AG09309 (cell line): ENCODE measurements at regions not wholly inside any gene's neighbourhood (a gene's known extent, or its start where the extent isn't known, plus 50 kb on each side); places are given as distances from the start of the nearest gene placed in this dataset.
"Not testable (repeated sequence)": the region's sequence is repeated elsewhere in the genome, so short reads cannot be mapped to it uniquely, and the experiment has no call there.

ENCODE experiments used
- DNase-seq: peaks from one replicate; pipeline ENCODE4 v3.0.0-alpha.2; 2010; ENCODE audit warnings: low read depth
- H3K4me3 ChIP-seq: 2 replicates; pipeline ENCODE4 v1.5.1; 2011; ENCODE audit warnings: mild to moderate bottlenecking, low read depth, low read length, moderate library complexity; ENCODE audit not compliant: control insufficient read depth
- TF ChIP-seq, protein P1 (sequence below): IDR thresholded peaks from 2 replicates; pipeline ENCODE4 v1.5.1; 2011; ENCODE audit warnings: mild to moderate bottlenecking, low read depth, low read length, inconsistent platforms; ENCODE audit not compliant: insufficient read depth, control insufficient read depth; ENCODE audit errors: missing control alignments

DNA sequence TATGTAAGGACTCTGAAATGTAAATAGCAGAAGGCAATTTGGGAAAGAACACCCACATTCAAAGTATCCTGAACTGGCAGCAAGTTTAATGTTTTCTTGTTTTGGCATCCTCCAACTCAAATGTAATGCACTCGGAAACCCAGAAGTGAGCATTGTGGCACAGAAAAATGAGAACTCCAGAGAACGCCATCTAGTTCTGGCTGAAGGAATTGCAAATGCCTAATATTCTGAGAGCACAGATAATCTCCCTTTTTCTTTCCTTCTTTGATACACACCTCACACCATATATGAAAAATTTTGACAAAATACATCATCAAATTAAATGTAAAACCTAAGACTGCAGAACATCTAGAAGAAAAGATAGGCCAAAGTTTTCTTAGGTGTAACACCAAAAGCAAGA, 52.1 kb downstream of the PWWP3B start:
- DNase-seq = no peak
- TF ChIP-seq, protein P1, sequence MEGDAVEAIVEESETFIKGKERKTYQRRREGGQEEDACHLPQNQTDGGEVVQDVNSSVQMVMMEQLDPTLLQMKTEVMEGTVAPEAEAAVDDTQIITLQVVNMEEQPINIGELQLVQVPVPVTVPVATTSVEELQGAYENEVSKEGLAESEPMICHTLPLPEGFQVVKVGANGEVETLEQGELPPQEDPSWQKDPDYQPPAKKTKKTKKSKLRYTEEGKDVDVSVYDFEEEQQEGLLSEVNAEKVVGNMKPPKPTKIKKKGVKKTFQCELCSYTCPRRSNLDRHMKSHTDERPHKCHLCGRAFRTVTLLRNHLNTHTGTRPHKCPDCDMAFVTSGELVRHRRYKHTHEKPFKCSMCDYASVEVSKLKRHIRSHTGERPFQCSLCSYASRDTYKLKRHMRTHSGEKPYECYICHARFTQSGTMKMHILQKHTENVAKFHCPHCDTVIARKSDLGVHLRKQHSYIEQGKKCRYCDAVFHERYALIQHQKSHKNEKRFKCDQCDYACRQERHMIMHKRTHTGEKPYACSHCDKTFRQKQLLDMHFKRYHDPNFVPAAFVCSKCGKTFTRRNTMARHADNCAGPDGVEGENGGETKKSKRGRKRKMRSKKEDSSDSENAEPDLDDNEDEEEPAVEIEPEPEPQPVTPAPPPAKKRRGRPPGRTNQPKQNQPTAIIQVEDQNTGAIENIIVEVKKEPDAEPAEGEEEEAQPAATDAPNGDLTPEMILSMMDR = peak; percentile 36
- no peak overlapping the region for H3K4me3 ChIP-seq

DNA sequence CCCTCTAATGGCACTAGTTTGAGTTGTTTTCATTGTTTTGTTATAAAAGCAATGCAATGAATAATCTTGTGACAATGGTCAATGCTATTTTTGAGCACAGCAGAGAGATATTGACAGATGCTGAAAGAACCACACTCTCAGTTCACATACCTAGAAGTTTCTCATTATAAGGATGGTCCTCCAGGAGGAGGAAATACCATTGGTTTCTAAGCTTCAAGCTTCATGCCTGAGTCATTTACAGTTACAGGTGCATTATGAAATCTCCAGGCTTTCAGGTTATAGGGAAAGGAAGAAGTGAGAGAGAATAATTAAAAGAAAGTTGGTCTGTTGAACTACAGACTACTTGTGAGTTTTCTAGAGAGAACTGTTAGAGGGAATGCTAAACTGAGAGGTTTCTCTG, 75.3 kb downstream of the PWWP3B start:
- TF ChIP-seq, protein P1 = no peak
- H3K4me3 ChIP-seq = no peak overlapping the region
- no peak for DNase-seq

DNA sequence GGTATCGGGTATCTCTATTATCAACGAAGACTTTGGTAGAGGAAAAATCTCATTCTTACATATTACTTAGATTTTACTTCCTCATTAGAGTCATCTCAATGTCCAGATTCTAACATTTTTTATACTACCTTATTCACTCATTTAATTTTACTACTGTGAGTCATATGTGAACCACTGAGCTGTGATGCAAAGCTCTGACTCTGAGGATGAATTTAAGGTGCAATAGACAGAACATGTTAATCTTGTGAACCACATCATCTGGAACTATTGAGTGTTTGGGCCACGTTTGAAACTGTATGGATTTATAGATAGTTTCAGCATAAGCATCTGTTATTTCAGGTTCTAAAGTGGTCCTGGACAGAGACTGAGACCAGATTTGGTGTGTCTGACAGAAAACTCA, 78.4 kb downstream of the PWWP3B start:
- no peak for DNase-seq
- TF ChIP-seq, protein P1 = no peak
- no peak overlapping the region for H3K4me3 ChIP-seq

DNA sequence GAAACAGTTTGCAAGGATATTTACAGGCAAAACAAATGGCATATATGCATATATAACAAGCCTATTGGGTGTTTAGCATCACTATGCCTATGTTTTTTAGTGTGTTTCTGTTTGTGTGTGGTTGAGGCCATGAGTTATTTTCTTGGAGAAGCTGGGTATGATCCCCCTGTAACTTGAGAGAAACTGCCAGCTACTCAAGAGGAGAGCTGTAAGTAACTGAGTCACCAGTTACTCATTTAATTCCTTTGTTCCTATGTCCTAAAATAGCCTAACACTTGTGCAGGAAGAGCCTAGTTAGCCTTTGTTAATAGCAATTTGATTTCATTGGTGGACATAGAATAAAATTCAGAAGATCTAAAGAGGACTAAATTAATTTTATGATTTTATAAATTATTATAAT, 79.1 kb downstream of the PWWP3B start:
- no peak overlapping the region for H3K4me3 ChIP-seq
- TF ChIP-seq, protein P1 = no peak
- no peak for DNase-seq

DNA sequence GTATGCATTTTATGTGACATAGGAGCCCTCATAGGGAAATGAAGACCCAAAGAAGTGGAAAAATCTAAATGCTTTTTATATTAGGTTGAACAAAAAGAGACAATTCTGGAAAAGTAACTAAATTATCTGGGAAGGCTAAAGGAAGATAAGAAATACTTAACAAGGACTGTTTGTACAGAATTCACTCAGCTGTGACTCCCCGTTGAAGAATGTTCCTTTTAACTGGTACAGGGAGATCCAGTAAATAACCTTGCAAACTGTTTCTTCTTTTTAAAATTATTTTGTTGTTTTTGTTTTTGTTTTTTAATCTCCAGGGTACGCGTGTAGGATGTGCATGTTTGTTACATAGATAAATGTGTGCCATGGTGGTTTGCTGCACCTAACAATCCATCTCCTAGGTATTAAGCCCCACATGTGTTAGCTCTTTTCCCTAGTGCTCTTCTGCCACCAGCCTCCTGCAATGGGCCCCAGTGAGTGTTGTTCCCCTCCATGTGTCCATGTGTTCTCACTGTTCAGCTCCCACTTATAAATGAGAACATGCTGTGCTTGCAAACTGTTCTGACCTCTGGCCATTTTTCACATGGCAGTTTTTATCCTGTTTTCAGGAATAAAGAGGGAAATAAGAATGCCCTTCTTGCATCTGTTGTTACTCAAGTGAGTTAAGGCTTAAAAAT, 81.7 kb downstream of the PWWP3B start:
- H3K4me3 ChIP-seq = no peak overlapping the region
- TF ChIP-seq, protein P1 = no peak
- no peak for DNase-seq

DNA sequence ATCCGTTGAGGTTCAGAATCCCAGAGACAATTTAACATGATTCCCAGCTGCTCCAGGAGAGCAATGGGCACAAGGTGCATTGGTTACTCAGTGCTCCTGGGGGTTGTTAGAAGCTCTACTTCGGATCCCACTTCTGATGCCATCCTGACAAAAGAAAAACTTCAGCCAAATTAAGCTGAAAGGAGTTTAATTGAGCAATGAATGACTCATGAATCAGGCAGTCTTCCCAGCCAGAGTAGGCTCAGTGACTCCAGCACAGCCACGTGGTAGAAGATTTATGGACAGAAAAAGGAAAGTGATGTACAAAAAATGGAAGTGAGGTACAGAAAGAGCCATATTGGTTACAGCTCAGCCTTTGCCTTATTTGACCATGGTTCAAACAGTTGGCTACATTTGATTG, 95.7 kb downstream of the PWWP3B start:
- DNase-seq = no peak
- TF ChIP-seq, protein P1 = no peak
- H3K4me3 ChIP-seq = no peak overlapping the region

DNA sequence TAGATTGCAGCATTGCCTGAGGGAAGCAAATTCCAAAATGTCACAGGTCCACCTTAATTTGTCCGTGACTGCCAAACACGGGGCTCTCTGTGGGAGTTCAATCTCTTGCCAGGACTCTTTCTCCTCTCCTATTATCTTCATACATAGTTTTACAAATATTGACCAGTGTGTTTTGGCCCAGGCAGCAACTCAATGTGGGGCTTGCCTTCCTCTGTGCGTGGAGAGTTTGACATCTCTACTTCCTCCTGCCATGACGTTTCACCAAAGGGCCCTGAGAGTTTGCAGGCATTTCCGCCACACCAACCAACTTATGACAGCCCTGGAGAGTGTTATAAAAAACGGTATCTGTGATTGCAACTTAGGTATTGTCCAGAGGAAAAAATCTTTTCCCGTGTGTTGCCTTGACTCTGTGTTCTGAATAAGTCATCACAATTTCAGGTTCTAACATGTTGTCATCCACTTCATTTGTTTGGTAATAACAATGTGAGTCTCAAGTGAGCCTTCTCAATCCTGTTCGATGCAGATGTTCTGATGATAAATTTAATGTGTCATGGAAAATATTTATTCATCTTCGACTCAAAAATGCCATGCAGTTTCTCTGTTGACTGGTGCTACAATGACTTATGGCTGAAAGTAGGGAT, 106.0 kb downstream of the PWWP3B start:
- H3K4me3 ChIP-seq, DNase-seq: not testable (repeated sequence)

DNA sequence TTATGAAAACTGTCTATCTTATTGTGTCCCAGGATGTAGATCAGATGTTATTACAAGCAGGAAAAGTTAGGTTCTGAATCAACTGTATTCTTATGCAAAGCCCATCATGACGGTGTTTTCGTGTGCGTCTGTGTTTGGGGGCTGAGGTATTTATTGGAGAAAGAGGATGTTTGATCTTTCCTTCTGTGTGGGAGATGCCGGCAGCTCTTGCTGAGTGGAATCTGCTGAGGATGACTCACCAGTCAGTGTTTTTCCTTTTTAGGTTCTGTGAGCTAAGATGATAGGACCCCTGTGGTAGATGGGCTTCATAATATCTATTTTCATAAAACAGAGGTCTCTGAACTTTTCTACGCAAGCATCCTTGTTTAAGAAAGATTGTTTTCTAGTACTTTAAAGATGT, 107.1 kb downstream of the PWWP3B start:
- DNase-seq, H3K4me3 ChIP-seq: not testable (repeated sequence)
